ENCODE measurements at regions not wholly inside any gene's neighbourhood (a gene's known extent, or its start where the extent isn't known, plus 50 kb on each side); places are given as distances from the start of the nearest gene placed in this dataset.
A peak's percentile ranks its signal among the peaks of the same experiment; 100 is the strongest.

DNA sequence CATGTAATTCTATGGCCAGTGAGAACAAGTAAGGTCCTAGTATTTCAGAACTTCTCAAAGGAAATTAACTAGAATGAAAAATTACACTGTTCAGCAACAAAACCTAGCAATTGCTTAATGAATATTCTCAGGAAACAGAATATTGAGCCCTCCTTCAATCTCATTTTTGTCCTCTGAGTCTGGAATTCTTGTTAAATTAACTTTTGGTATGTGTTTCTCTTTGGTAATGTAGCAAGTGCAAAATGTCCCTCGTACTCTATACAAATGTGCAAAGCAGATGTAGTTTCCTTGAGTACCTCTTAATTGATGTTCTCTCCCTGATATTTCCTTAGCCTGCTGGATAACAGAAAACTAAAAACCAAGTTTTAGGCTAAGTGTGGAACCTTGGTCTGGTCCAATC is 190.8 kb upstream of the CNOT2 start:
- H3K27me3 ChIP-seq = no peaks in the 10 kb centered on the region
- no peak overlapping the region for H3K4me3 ChIP-seq (ENCODE audit: low read depth in 1 of 2, low read length in 1 of 2)
- H3K9me3 ChIP-seq = no peaks in the 10 kb centered on the region
- H3K4me1 ChIP-seq (ENCODE audit: control insufficient read depth in 1 of 2, insufficient read depth in 1 of 2, low read depth in 1 of 2, low read length in 1 of 2) = peaks cover 26 to 34% of the 10 kb centered on the region in 2 experiments
- no peaks in the 10 kb centered on the region for H3K36me3 ChIP-seq
- peak overlapping the region; percentile 38 for H3K27ac ChIP-seq
- TF ChIP-seq, protein P1, sequence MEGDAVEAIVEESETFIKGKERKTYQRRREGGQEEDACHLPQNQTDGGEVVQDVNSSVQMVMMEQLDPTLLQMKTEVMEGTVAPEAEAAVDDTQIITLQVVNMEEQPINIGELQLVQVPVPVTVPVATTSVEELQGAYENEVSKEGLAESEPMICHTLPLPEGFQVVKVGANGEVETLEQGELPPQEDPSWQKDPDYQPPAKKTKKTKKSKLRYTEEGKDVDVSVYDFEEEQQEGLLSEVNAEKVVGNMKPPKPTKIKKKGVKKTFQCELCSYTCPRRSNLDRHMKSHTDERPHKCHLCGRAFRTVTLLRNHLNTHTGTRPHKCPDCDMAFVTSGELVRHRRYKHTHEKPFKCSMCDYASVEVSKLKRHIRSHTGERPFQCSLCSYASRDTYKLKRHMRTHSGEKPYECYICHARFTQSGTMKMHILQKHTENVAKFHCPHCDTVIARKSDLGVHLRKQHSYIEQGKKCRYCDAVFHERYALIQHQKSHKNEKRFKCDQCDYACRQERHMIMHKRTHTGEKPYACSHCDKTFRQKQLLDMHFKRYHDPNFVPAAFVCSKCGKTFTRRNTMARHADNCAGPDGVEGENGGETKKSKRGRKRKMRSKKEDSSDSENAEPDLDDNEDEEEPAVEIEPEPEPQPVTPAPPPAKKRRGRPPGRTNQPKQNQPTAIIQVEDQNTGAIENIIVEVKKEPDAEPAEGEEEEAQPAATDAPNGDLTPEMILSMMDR (IDR thresholded peaks at IDR 0.05) = no peak

DNA sequence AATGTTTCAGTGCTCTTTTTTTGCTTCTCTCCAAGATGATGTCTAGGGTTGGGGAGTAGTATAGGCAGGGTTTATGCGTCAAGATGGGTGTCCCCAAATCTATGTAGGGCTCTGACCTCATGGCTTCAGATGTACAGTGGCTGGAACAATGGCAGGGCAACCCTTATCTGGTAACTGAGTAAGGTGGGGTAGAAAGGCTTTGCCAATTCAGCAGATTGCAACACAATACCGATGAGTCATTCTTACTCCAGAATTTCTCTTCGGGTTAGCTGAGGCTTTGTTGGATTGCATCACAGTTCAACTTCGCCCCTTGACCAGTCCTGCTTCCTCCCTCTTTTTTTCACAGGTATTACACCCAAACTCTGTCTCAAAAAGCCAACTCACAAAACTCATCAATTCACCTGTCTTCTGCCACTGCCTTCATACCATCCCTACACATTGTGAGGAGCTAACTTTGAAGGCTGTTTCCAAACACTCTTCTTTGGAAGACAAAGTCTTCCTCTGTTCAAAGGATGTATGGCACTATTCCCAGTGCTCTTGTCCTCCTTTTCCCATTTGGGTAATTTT is 190.2 kb upstream of the CNOT2 start:
- H3K27me3 ChIP-seq = no peaks in the 10 kb centered on the region
- no peaks in the 10 kb centered on the region for H3K36me3 ChIP-seq
- peaks cover 26 to 34% of the 10 kb centered on the region in 2 experiments for H3K4me1 ChIP-seq (ENCODE audit: control insufficient read depth in 1 of 2, insufficient read depth in 1 of 2, low read depth in 1 of 2, low read length in 1 of 2)
- H3K27ac ChIP-seq = peak overlapping the region; percentile 38
- TF ChIP-seq, protein P1 (IDR thresholded peaks at IDR 0.05) = no peak
- no peak overlapping the region for H3K4me3 ChIP-seq (ENCODE audit: low read depth in 1 of 2, low read length in 1 of 2)
- no peaks in the 10 kb centered on the region for H3K9me3 ChIP-seq

DNA sequence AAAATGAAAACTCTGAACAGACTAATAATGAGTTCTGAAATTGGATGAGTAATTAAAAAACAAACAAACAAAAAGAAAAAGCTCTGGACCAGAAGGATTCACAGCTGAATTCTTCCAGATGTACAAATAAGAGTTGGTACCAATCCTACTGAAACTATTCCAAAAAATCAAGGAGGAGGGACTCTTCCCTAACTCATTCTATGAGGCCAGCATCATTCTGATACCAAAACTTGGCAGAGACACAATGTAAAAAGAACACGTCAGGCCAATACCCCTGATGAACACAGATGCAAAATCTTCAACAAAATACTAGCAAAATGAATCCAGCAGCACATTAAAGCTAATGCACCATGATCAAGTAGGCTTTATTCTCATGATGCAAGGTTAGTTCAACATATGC is 183.9 kb upstream of the CNOT2 start:
- no peaks in the 10 kb centered on the region for H3K36me3 ChIP-seq
- H3K27ac ChIP-seq = no peak overlapping the region
- H3K4me3 ChIP-seq (ENCODE audit: low read depth in 1 of 2, low read length in 1 of 2) = no peak overlapping the region
- H3K27me3 ChIP-seq = no peaks in the 10 kb centered on the region
- TF ChIP-seq, protein P1 (IDR thresholded peaks at IDR 0.05) = no peak
- H3K9me3 ChIP-seq = no peaks in the 10 kb centered on the region
- no peaks in the 10 kb centered on the region for H3K4me1 ChIP-seq (ENCODE audit: control insufficient read depth in 1 of 2, insufficient read depth in 1 of 2, low read depth in 1 of 2, low read length in 1 of 2)

DNA sequence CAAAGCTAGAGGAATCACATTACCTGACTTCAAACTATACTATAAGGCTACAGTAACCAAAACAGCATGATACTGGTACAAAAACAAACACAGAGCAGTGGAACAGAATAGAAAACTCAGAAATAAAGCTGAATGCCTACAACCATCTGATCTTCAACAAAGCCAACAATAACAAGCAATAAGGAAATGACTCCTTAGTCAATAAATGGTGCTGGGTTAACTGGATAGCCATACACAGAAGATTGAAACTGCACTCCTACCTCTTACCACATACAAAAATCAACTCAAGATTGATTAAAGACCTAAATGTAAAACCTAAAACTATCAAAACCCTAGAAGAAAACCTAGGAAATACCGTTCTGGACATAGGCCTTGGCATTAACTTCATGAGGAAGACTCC is 182.6 kb upstream of the CNOT2 start:
- TF ChIP-seq, protein P1 (IDR thresholded peaks at IDR 0.05) = no peak
- Histone ChIP-seq H3K36me3 (no peaks in the 10 kb centered on the region), H3K4me1 (ENCODE audit: control insufficient read depth in 1 of 2, insufficient read depth in 1 of 2, low read depth in 1 of 2, low read length in 1 of 2) (no peaks in the 10 kb centered on the region), H3K9me3 (no peaks in the 10 kb centered on the region), H3K27me3 (no peaks in the 10 kb centered on the region), H3K27ac (no peak overlapping the region), H3K4me3 (ENCODE audit: low read depth in 1 of 2, low read length in 1 of 2) (no peak overlapping the region)

DNA sequence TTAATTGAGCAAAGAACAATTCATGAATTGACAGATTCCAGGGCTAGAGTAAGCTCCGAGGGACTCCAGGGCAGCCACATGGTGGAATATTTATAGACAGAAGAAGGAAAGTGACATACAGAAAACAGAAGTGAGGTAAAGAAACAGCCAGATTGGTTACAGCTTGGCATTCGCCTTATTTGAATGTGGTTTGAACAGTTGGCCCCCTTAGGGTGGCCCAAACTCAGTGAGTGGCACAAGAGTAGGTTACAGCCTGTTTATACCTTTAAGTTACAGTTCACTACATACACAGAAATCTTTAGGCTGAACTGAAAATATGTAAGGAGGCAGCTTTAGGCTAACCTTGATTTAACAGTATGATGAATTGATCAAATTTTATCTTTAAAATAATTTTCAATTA is 174.5 kb upstream of the CNOT2 start:
- Histone ChIP-seq H3K4me1 (ENCODE audit: control insufficient read depth in 1 of 2, insufficient read depth in 1 of 2, low read depth in 1 of 2, low read length in 1 of 2) (no peaks in the 10 kb centered on the region), H3K4me3 (ENCODE audit: low read depth in 1 of 2, low read length in 1 of 2) (no peak overlapping the region), H3K27me3 (no peaks in the 10 kb centered on the region), H3K27ac (no peak overlapping the region), H3K9me3 (no peaks in the 10 kb centered on the region), H3K36me3 (no peaks in the 10 kb centered on the region)
- TF ChIP-seq, protein P1 (IDR thresholded peaks at IDR 0.05) = no peak

Measured in neutrophil (primary cell).